ENCODE measurements at regions not wholly inside any gene's neighbourhood (a gene's known extent, or its start where the extent isn't known, plus 50 kb on each side); places are given as distances from the start of the nearest gene placed in this dataset.

GRCh38 chr6:119627908-119628669 lies 278.5 kb upstream of the MAN1A1 start (continued):
- TF ChIP-seq NKRF (IDR thresholded peaks at IDR 0.05; ENCODE audit: borderline replicate concordance): no peak
- TF ChIP-seq MTF1 (CRISPR knock-in tag; IDR thresholded peaks at IDR 0.05; ENCODE audit: borderline replicate concordance): no peak
- TF ChIP-seq ZNF695 (CRISPR knock-in tag; IDR thresholded peaks at IDR 0.05): no peak
- no peak for TF ChIP-seq SFPQ (IDR thresholded peaks at IDR 0.05; ENCODE audit: low read depth, low read length)
- TF ChIP-seq ZBED1 (IDR thresholded peaks at IDR 0.05): no peak
- no peak for TF ChIP-seq NCOA4 (IDR thresholded peaks at IDR 0.05; ENCODE audit: partially characterized antibody)
- no peak for TF ChIP-seq SRF (CRISPR knock-in tag; IDR thresholded peaks at IDR 0.05)
- TF ChIP-seq FOXA1 (IDR thresholded peaks at IDR 0.05; ENCODE audit: borderline replicate concordance): no peak
- no peak for TF ChIP-seq HDGF (IDR thresholded peaks at IDR 0.05)
- no peak for TF ChIP-seq HMG20A (CRISPR knock-in tag; conservative IDR thresholded peaks at IDR 0.05)
- no peak for TF ChIP-seq EZH2 (IDR thresholded peaks at IDR 0.05; ENCODE audit: borderline replicate concordance, low read depth, low read length)
- no peak for TF ChIP-seq ZNF143 (CRISPR knock-in tag; IDR thresholded peaks at IDR 0.05)
- peak; percentile 8; the same call in 1 of the 2 replicates for TF ChIP-seq CBFA2T3 (IDR thresholded peaks at IDR 0.05)
- peak; percentile 58; the same call in 1 of the 2 replicates for TF ChIP-seq SMARCA4 (IDR thresholded peaks at IDR 0.05)
- TF ChIP-seq MAFK (IDR thresholded peaks at IDR 0.05; ENCODE audit: low read length): 0 out of 2 replicates have a peak, but pooled peaks have one; percentile 12
- TF ChIP-seq ZBTB7A (IDR thresholded peaks at IDR 0.05; ENCODE audit: borderline replicate concordance, control insufficient read depth, low read depth, low read length): no peak
- TF ChIP-seq TEAD2 (tag; IDR thresholded peaks at IDR 0.05): no peak
- no peak for TF ChIP-seq SMAD2 (IDR thresholded peaks at IDR 0.05; ENCODE audit: low read depth, low read length)
- no peak for TF ChIP-seq ZNF561 (CRISPR knock-in tag; conservative IDR thresholded peaks at IDR 0.05)
- TF ChIP-seq MEF2D (tag; conservative IDR thresholded peaks at IDR 0.05; ENCODE audit: low read depth): peak; percentile 38; the same call in 1 of the 2 replicates
- TF ChIP-seq YBX1 (IDR thresholded peaks at IDR 0.05): no peak
- TF ChIP-seq TGIF2 (CRISPR knock-in tag; IDR thresholded peaks at IDR 0.05): no peak
- no peak for TF ChIP-seq IFI16 (CRISPR knock-in tag; IDR thresholded peaks at IDR 0.05)
- 0 out of 2 replicates have a peak, but pooled peaks have one; percentile 24 for TF ChIP-seq ZNF140 (CRISPR knock-in tag; IDR thresholded peaks at IDR 0.05)
- 0 out of 2 replicates have a peak, but pooled peaks have one; percentile 5 for TF ChIP-seq DEAF1 (CRISPR knock-in tag; IDR thresholded peaks at IDR 0.05)
- TF ChIP-seq ZNF717 (CRISPR knock-in tag; IDR thresholded peaks at IDR 0.05): no peak
- TF ChIP-seq POLR2AphosphoS2 (IDR thresholded peaks at IDR 0.05; ENCODE audit: low read length): no peak
